Tibial nerve (tissue), 4 donors: ENCODE measurements at regions not wholly inside any gene's neighbourhood (a gene's known extent, or its start where the extent isn't known, plus 50 kb on each side); places are given as distances from the start of the nearest gene placed in this dataset.

Source experiments
- EP300 ChIP-seq, 2 donors: sonication (generic); formaldehyde crosslinking; IDR thresholded peaks; one replicate each; pipeline ENCODE4 v1.6.1; 2017; ENCODE audit warnings: antibody characterized with exemption in 2 of 2, mild to moderate bottlenecking in 1 of 2
- POLR2A ChIP-seq, 2 donors: fragments of 450-650 bp; IDR thresholded peaks; one replicate each; pipeline ENCODE4 v1.6.1; 2017; ENCODE audit warnings: antibody characterized with exemption in 2 of 2, mild to moderate bottlenecking in 2 of 2, moderate library complexity in 2 of 2
- TF ChIP-seq, protein P1 (sequence below), 5 experiments: fragments of 200-600 bp in 3 of 5; fragments of 450-650 bp in 2 of 5; sonication (generic) in 3 of 5; IDR thresholded peaks; one replicate each; pipeline ENCODE4 v1.5.1; 2016 to 2019; ENCODE audit warnings: antibody characterized with exemption in 5 of 5, mild to moderate bottlenecking in 3 of 5, moderate library complexity in 2 of 5

GRCh38 chr2:16283071-16283850 is 342.9 kb downstream of the MYCN start:
- TF ChIP-seq EP300 (IDR thresholded peaks at IDR 0.05) (no peak), POLR2A (IDR thresholded peaks at IDR 0.05) (no peak)
- TF ChIP-seq, protein P1, sequence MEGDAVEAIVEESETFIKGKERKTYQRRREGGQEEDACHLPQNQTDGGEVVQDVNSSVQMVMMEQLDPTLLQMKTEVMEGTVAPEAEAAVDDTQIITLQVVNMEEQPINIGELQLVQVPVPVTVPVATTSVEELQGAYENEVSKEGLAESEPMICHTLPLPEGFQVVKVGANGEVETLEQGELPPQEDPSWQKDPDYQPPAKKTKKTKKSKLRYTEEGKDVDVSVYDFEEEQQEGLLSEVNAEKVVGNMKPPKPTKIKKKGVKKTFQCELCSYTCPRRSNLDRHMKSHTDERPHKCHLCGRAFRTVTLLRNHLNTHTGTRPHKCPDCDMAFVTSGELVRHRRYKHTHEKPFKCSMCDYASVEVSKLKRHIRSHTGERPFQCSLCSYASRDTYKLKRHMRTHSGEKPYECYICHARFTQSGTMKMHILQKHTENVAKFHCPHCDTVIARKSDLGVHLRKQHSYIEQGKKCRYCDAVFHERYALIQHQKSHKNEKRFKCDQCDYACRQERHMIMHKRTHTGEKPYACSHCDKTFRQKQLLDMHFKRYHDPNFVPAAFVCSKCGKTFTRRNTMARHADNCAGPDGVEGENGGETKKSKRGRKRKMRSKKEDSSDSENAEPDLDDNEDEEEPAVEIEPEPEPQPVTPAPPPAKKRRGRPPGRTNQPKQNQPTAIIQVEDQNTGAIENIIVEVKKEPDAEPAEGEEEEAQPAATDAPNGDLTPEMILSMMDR (IDR thresholded peaks at IDR 0.05), result no peak
